Progenitor cell of endocrine pancreas (in vitro differentiated cells): ENCODE measurements at regions not wholly inside any gene's neighbourhood (a gene's known extent, or its start where the extent isn't known, plus 50 kb on each side); places are given as distances from the start of the nearest gene placed in this dataset.

Experiments
- DNase-seq: peaks from one replicate; pipeline ENCODE4 v3.0.0; 2021; ENCODE audit warnings: low spot score; ENCODE audit not compliant: unreplicated experiment
- H3K27ac Mint-ChIP-seq: 2 replicates; pipeline ENCODE4 v1.8.0; 2021; ENCODE audit warnings: mild to moderate bottlenecking, moderate library complexity, mixed read lengths
- H3K27me3 Mint-ChIP-seq: 2 replicates; pipeline ENCODE4 v1.8.0; 2021; ENCODE audit warnings: mixed read lengths
- H3K36me3 Mint-ChIP-seq: 2 replicates; pipeline ENCODE4 v1.8.0; 2022; ENCODE audit warnings: mixed read lengths; ENCODE audit not compliant: insufficient read depth
- H3K4me1 Mint-ChIP-seq: 2 replicates; pipeline ENCODE4 v1.8.0; 2021; ENCODE audit warnings: low read depth, mixed read lengths
- H3K4me3 Mint-ChIP-seq: 2 replicates; pipeline ENCODE4 v1.8.0; 2021; ENCODE audit warnings: low read depth, mild to moderate bottlenecking, moderate library complexity, mixed read lengths
- H3K9me3 Mint-ChIP-seq: 2 replicates; pipeline ENCODE4 v1.8.0; 2021; ENCODE audit warnings: low read depth, mixed read lengths
- CTCF ChIP-seq: fragments of 200-600 bp; sonication (generic); IDR thresholded peaks from one replicate; pipeline ENCODE4 v1.5.0; 2021; ENCODE audit warnings: antibody characterized with exemption, mild to moderate bottlenecking; ENCODE audit not compliant: unreplicated experiment

- Mint-ChIP-seq H3K4me1 (peaks cover 9% of the 10 kb centered on the region), H3K27ac (no peak overlapping the region), H3K36me3 (no peaks in the 10 kb centered on the region), H3K27me3 (no peaks in the 10 kb centered on the region), H3K4me3 (no peak overlapping the region), H3K9me3 (peaks cover 3% of the 10 kb centered on the region)
- no peak for DNase-seq
- TF ChIP-seq CTCF, result no peak
Observed at GRCh38 chr6:85353012-85353411, 96.9 kb upstream of the NT5E start.

GRCh38 chr6:85348643-85349042 is 101.2 kb upstream of the NT5E start:
- TF ChIP-seq CTCF, result no peak
- Mint-ChIP-seq H3K27ac (no peak overlapping the region), H3K4me1 (peaks cover 6% of the 10 kb centered on the region), H3K36me3 (no peaks in the 10 kb centered on the region), H3K9me3 (no peaks in the 10 kb centered on the region), H3K4me3 (no peak overlapping the region), H3K27me3 (peaks cover 5% of the 10 kb centered on the region)
- no peak for DNase-seq

- no peak for DNase-seq
- no peaks in the 10 kb centered on the region for H3K9me3 Mint-ChIP-seq
- H3K4me1 Mint-ChIP-seq, result peaks cover 6% of the 10 kb centered on the region
- no peak for TF ChIP-seq CTCF
- H3K36me3 Mint-ChIP-seq, result no peaks in the 10 kb centered on the region
- no peak overlapping the region for H3K27ac Mint-ChIP-seq
- no peak overlapping the region for H3K4me3 Mint-ChIP-seq
- H3K27me3 Mint-ChIP-seq, result peaks cover 5% of the 10 kb centered on the region
Observed at GRCh38 chr6:85347812-85348211, 102.1 kb upstream of the NT5E start.

- no peak for DNase-seq
- Mint-ChIP-seq H3K36me3 (no peaks in the 10 kb centered on the region), H3K27ac (no peak overlapping the region), H3K9me3 (no peaks in the 10 kb centered on the region), H3K4me1 (peaks cover 6% of the 10 kb centered on the region), H3K4me3 (no peak overlapping the region), H3K27me3 (peaks cover 9% of the 10 kb centered on the region)
- TF ChIP-seq CTCF, result no peak
Observed at GRCh38 chr6:85346196-85346595, 103.7 kb upstream of the NT5E start.

- H3K4me3 Mint-ChIP-seq, result no peak overlapping the region
- no peak for DNase-seq
- H3K9me3 Mint-ChIP-seq, result no peaks in the 10 kb centered on the region
- peaks cover 6% of the 10 kb centered on the region for H3K4me1 Mint-ChIP-seq
- H3K27ac Mint-ChIP-seq, result no peak overlapping the region
- H3K36me3 Mint-ChIP-seq, result no peaks in the 10 kb centered on the region
- TF ChIP-seq CTCF, result no peak
- H3K27me3 Mint-ChIP-seq, result peaks cover 9% of the 10 kb centered on the region
Observed at GRCh38 chr6:85344996-85345395, 104.9 kb upstream of the NT5E start.
